ENCODE measurements at regions not wholly inside any gene's neighbourhood (a gene's known extent, or its start where the extent isn't known, plus 50 kb on each side); places are given as distances from the start of the nearest gene placed in this dataset.
"Not testable (repeated sequence)": the region's sequence is repeated elsewhere in the genome, so short reads cannot be mapped to it uniquely, and the experiment has no call there.

GRCh38 chr2:116153729-116154128, 1660.8 kb upstream of the DDX18 start:
- no peak overlapping the region for H3K27ac ChIP-seq
- intact Hi-C loops (cut with DNase I), result no loop called here
- H3K27me3 ChIP-seq, result no peaks in the 10 kb centered on the region
- ATAC-seq (no peak), DNase-seq (no peak)
- no peaks in the 10 kb centered on the region for H3K36me3 ChIP-seq (replicated peaks in 1 of 2; ENCODE audit: insufficient read depth in 1 of 2, low read depth in 2 of 2)
- H3K9me3 ChIP-seq, result no peaks in the 10 kb centered on the region
- no peak for TF ChIP-seq POLR2A (IDR thresholded peaks at IDR 0.05)
- no peak for TF ChIP-seq CTCF (IDR thresholded peaks at IDR 0.05)
- WGBS, 2 donors, result 57 to 70% methylated on average over 3 of the region's 3 CpGs
- no peak overlapping the region for H3K4me3 ChIP-seq
- no peaks in the 10 kb centered on the region for H3K4me1 ChIP-seq

GRCh38 chr2:116160657-116161056, 1653.8 kb upstream of the DDX18 start:
- intact Hi-C loops (cut with DNase I), result no loop called here
- 56 to 60% methylated on average over 5 of the region's 5 CpGs for WGBS, 2 donors
- Histone ChIP-seq H3K36me3 (replicated peaks in 1 of 2; ENCODE audit: insufficient read depth in 1 of 2, low read depth in 2 of 2) (no peaks in the 10 kb centered on the region), H3K4me3 (no peak overlapping the region), H3K4me1 (no peaks in the 10 kb centered on the region), H3K27me3 (no peaks in the 10 kb centered on the region), H3K9me3 (no peaks in the 10 kb centered on the region), H3K27ac (no peak overlapping the region)
- DNase-seq (no peak), ATAC-seq (no peak)
- TF ChIP-seq POLR2A (IDR thresholded peaks at IDR 0.05) (no peak), CTCF (IDR thresholded peaks at IDR 0.05) (no peak)

GRCh38 chr2:116162395-116162794, 1652.1 kb upstream of the DDX18 start:
- no peak for ATAC-seq
- 90 to 93% methylated on average over 2 of the region's 2 CpGs for WGBS, 2 donors
- intact Hi-C loops (cut with DNase I), result no loop called here
- Histone ChIP-seq H3K27me3 (no peaks in the 10 kb centered on the region), H3K27ac (no peak overlapping the region), H3K4me1 (no peaks in the 10 kb centered on the region), H3K36me3 (replicated peaks in 1 of 2; ENCODE audit: insufficient read depth in 1 of 2, low read depth in 2 of 2) (no peaks in the 10 kb centered on the region), H3K4me3 (no peak overlapping the region), H3K9me3 (no peaks in the 10 kb centered on the region)
- DNase-seq, result no peak
- no peak for TF ChIP-seq CTCF (IDR thresholded peaks at IDR 0.05)
- TF ChIP-seq POLR2A (IDR thresholded peaks at IDR 0.05), result no peak

- DNase-seq (no peak), ATAC-seq (no peak)
- intact Hi-C loops (cut with DNase I), result no loop called here
- Histone ChIP-seq H3K27ac (no peak overlapping the region), H3K4me1 (no peaks in the 10 kb centered on the region), H3K27me3 (no peaks in the 10 kb centered on the region), H3K4me3 (no peak overlapping the region), H3K36me3 (replicated peaks in 1 of 2; ENCODE audit: insufficient read depth in 1 of 2, low read depth in 2 of 2) (no peaks in the 10 kb centered on the region), H3K9me3 (no peaks in the 10 kb centered on the region)
- no peak for TF ChIP-seq POLR2A (IDR thresholded peaks at IDR 0.05)
- no peak for TF ChIP-seq CTCF (IDR thresholded peaks at IDR 0.05)
These were observed 1647.4 kb upstream of the DDX18 start for GRCh38 chr2:116167107-116167506.

GRCh38 chr2:116180072-116180471, 1634.4 kb upstream of the DDX18 start:
- H3K27ac ChIP-seq, result no peak overlapping the region
- H3K4me3 ChIP-seq, result no peak overlapping the region
- DNase-seq (no peak), ATAC-seq (no peak)
- H3K36me3 ChIP-seq (replicated peaks in 1 of 2; ENCODE audit: insufficient read depth in 1 of 2, low read depth in 2 of 2), result no peaks in the 10 kb centered on the region
- no peaks in the 10 kb centered on the region for H3K4me1 ChIP-seq
- no peaks in the 10 kb centered on the region for H3K27me3 ChIP-seq
- 29 to 31% methylated on average over 3 of the region's 3 CpGs for WGBS, 2 donors
- intact Hi-C loops (cut with DNase I), result no loop called here
- TF ChIP-seq CTCF (IDR thresholded peaks at IDR 0.05), result no peak
- TF ChIP-seq POLR2A (IDR thresholded peaks at IDR 0.05), result no peak
- H3K9me3 ChIP-seq, result no peaks in the 10 kb centered on the region

- ATAC-seq; H3K36me3 ChIP-seq (replicated peaks in 1 of 2; ENCODE audit: insufficient read depth in 1 of 2, low read depth in 2 of 2); H3K4me1 ChIP-seq; DNase-seq; H3K4me3 ChIP-seq; intact Hi-C loops (cut with DNase I); H3K9me3 ChIP-seq; H3K27ac ChIP-seq; H3K27me3 ChIP-seq: not testable (repeated sequence)
- WGBS, 2 donors, result 39 to 41% methylated on average over 2 of the region's 2 CpGs
These were observed 1623.8 kb upstream of the DDX18 start for GRCh38 chr2:116190684-116191083.

Data from body of pancreas (tissue), 4 donors.